ENCODE measurements at regions not wholly inside any gene's neighbourhood (a gene's known extent, or its start where the extent isn't known, plus 50 kb on each side); places are given as distances from the start of the nearest gene placed in this dataset.
A peak's percentile ranks its signal among the peaks of the same experiment; 100 is the strongest.

DNA sequence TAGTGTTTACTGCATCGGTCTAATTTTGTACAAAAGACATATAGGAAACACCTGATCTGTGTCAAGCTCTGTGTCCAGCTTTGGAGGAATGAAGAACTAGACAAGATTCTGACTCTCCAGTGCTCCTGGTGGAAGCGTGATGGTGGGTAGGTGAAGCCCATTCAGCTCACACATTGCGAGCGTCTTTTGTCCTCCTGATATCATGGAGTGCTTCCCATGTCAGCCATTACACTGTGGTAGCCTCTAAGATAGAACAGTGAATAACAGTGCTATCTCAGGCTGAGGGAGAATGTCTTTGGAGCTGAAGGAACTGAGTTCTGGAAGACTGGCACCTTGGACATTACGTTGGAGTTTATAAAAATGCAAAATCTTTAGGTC lies 350.2 kb downstream of the CYRIA start:
- Histone ChIP-seq H3K4me3 (ENCODE audit: control insufficient read depth in 1 of 7, extremely low read depth in 1 of 7, insufficient read depth in 4 of 7, low read depth in 2 of 7, low read length in 6 of 7) (peak overlapping the region in 1 of 7 experiments; percentile 14), H3K9me3 (ENCODE audit: control extremely low read depth in 1 of 5, control insufficient read depth in 4 of 5, insufficient read depth in 2 of 5, low read depth in 1 of 5, low read length in 4 of 5) (no peaks in the 10 kb centered on the region), H3K36me3 (ENCODE audit: control insufficient read depth in 4 of 4, insufficient read depth in 4 of 4, low read length in 3 of 4) (no peaks in the 10 kb centered on the region), H3K27me3 (replicated peaks in 2 of 5; ENCODE audit: control insufficient read depth in 4 of 5, insufficient read depth in 5 of 5, low read length in 4 of 5) (no peaks in the 10 kb centered on the region), H3K27ac (ENCODE audit: insufficient read depth in 1 of 2, low read depth in 1 of 2, low read length in 2 of 2, poor library complexity in 1 of 2, severe bottlenecking in 2 of 2) (no peak overlapping the region), H3K4me1 (ENCODE audit: control extremely low read depth in 1 of 4, control insufficient read depth in 4 of 4, insufficient read depth in 4 of 4, low read length in 3 of 4) (peaks cover 5 to 70% (median 56%) of the 10 kb centered on the region in 4 experiments)
- WGBS (ENCODE audit: insufficient coverage), result 57% methylated on average over 3 of the region's 5 CpGs
- DNase-seq, result no peak
- CTCF ChIA-PET, result interaction anchor here (1.0 to 1.5 kb wide), 3 partner anchors 10 to 372 kb away, joined by 3 to 4 read pairs (median 3); no protein-coding TSS in a partner anchor
- POLR2A ChIA-PET, result no interaction called here

DNA sequence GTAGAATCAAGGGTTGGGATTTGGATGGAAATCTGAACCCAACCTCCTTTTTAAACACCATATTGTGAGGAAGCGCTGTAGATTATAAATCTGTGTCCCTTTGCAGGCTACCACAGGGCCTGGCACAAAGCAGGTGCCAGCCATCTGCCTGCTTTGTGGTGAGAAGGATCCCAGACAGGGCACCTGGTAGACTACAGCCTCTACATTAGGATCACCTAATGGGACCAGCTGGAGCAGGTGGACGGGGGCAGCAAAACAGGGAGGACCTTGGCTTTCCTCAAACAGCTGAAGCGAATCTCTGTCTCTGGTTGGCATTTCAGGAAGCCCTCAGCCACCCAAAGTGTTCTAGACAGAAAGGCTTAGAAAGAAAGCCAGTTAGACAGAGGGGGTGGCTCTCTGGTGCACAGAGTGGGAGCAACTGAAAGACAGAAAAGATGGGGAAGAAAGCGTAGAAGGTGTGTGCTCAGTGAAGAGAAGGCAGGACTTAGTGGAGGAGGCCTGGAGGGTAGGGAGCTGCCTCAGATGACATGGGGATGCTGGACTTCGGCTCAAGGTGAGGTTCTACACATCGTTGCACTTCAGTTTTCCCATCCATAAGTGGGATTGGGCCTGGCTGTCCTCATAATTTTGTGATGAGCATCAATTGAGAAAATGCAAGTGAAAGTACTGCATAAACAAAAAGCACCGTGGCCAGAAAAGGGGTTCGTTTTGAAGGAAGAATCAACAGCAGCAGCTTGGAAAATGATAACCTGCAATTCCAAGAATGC lies 350.8 kb downstream of the CYRIA start:
- Histone ChIP-seq H3K27me3 (replicated peaks in 2 of 5; ENCODE audit: control insufficient read depth in 4 of 5, insufficient read depth in 5 of 5, low read length in 4 of 5) (no peaks in the 10 kb centered on the region), H3K27ac (ENCODE audit: insufficient read depth in 1 of 2, low read depth in 1 of 2, low read length in 2 of 2, poor library complexity in 1 of 2, severe bottlenecking in 2 of 2) (no peak overlapping the region), H3K4me1 (ENCODE audit: control extremely low read depth in 1 of 4, control insufficient read depth in 4 of 4, insufficient read depth in 4 of 4, low read length in 3 of 4) (peaks cover 5 to 66% (median 56%) of the 10 kb centered on the region in 4 experiments), H3K9me3 (ENCODE audit: control extremely low read depth in 1 of 5, control insufficient read depth in 4 of 5, insufficient read depth in 2 of 5, low read depth in 1 of 5, low read length in 4 of 5) (no peaks in the 10 kb centered on the region), H3K4me3 (ENCODE audit: control insufficient read depth in 1 of 7, extremely low read depth in 1 of 7, insufficient read depth in 4 of 7, low read depth in 2 of 7, low read length in 6 of 7) (peak overlapping the region in 1 of 7 experiments; percentile 14), H3K36me3 (ENCODE audit: control insufficient read depth in 4 of 4, insufficient read depth in 4 of 4, low read length in 3 of 4) (no peaks in the 10 kb centered on the region)
- POLR2A ChIA-PET, result no interaction called here
- no peak for DNase-seq
- 78% methylated on average over 8 of the region's 8 CpGs for WGBS (ENCODE audit: insufficient coverage)
- CTCF ChIA-PET, result interaction anchor here (0.8 to 1.5 kb wide), 5 partner anchors 11 to 375 kb away, joined by 3 to 4 read pairs (median 3); partner anchors contain the start of gene MYCN

DNA sequence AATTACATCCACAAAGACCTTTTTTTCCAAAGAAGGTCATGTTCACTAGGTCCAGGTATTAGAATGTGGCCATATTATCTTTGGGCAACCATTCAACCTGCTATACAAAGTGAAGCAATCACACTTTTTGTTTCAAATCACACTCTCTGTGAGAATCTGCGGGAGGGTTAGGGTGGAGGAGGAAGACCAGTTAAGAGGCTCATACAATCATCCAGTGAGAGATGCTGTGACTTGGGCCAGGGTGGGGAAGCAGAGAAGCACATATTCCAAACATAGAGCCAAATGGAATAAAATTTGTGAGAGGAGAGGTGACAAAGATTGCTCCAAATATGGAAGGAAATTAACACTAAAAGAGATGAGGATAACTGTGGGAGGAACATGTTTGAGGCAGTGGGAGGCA lies 351.6 kb downstream of the CYRIA start:
- CTCF ChIA-PET, result interaction anchor here (0.8 to 1.2 kb wide), 3 partner anchors 15 to 374 kb away, joined by 3 read pairs; partner anchors contain the start of gene MYCN
- POLR2A ChIA-PET, result no interaction called here
- WGBS (ENCODE audit: insufficient coverage), result no CpG with 5 or more reads among the region's 1 CpG

DNA sequence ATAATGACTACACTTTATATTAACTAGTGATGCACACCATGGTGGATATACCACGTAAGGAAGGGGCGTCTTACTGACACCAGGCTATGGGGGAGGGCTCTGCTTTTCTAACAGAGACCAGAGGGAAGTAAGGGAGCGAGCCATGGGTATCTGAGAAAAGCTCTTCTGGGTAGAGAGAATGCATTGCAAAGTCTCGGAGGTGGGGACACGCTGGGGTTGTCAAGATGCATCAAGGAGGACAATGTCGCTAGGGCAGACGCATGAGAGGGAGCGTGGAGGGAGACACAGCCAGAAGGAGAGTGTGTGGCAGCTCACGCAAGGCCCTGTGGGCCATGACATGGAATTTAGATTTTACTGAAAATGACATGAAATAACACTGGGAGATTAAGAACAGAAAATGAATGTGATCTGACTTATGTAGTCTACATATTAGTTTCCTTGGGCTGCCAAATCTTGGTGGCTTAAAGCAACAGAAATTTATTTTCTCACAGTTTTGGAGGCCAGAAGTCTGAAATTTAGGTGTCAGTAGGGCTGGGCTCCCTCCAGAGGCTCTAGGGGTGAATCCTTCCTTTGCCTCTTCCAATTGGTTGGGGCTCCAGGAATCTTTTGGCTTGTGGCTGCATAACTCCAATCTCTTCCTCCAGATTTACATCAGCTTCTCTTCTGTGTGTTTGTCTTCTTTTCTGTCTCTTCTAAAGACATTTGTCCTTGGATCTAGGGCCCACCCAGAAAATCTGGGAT lies 352.2 kb downstream of the CYRIA start:
- WGBS (ENCODE audit: insufficient coverage), result 98% methylated on average over 9 of the region's 9 CpGs
- POLR2A ChIA-PET, result no interaction called here

More for the DNA sequence above, 351.6 kb downstream of the CYRIA start:
- peaks cover 5 to 58% (median 49%) of the 10 kb centered on the region in 4 experiments for H3K4me1 ChIP-seq (ENCODE audit: control extremely low read depth in 1 of 4, control insufficient read depth in 4 of 4, insufficient read depth in 4 of 4, low read length in 3 of 4)
- no peaks in the 10 kb centered on the region for H3K27me3 ChIP-seq (replicated peaks in 2 of 5; ENCODE audit: control insufficient read depth in 4 of 5, insufficient read depth in 5 of 5, low read length in 4 of 5)
- no peak overlapping the region for H3K27ac ChIP-seq (ENCODE audit: insufficient read depth in 1 of 2, low read depth in 1 of 2, low read length in 2 of 2, poor library complexity in 1 of 2, severe bottlenecking in 2 of 2)
- no peaks in the 10 kb centered on the region for H3K36me3 ChIP-seq (ENCODE audit: control insufficient read depth in 4 of 4, insufficient read depth in 4 of 4, low read length in 3 of 4)
- H3K4me3 ChIP-seq (ENCODE audit: control insufficient read depth in 1 of 7, extremely low read depth in 1 of 7, insufficient read depth in 4 of 7, low read depth in 2 of 7, low read length in 6 of 7), result no peak overlapping the region
- H3K9me3 ChIP-seq (ENCODE audit: control extremely low read depth in 1 of 5, control insufficient read depth in 4 of 5, insufficient read depth in 2 of 5, low read depth in 1 of 5, low read length in 4 of 5), result no peaks in the 10 kb centered on the region
- DNase-seq, result no peak

DNA sequence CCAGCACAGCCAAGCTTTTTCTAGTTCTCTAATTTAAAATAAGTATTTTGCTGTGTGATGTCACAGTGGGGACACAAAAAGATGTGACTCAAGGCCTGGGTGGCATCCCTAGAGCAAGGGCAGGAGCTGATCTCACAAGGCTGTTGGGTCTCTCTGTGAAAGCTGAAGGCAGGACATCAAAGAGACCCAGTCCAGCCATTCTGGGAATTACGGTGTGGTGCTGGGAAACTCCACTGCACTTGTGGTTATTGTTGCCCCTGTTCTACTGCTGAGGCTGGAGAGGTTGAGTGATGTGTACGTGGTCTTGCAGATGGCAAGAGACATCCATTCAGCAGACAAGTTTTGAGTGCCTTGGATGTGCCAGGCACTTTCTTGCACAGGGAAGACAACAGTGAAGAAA lies 352.9 kb downstream of the CYRIA start:
- POLR2A ChIA-PET, result no interaction called here
- Histone ChIP-seq H3K36me3 (ENCODE audit: control insufficient read depth in 4 of 4, insufficient read depth in 4 of 4, low read length in 3 of 4) (no peaks in the 10 kb centered on the region), H3K9me3 (ENCODE audit: control extremely low read depth in 1 of 5, control insufficient read depth in 4 of 5, insufficient read depth in 2 of 5, low read depth in 1 of 5, low read length in 4 of 5) (peaks cover 0 to 7% (median 0%) of the 10 kb centered on the region in 5 experiments), H3K27me3 (replicated peaks in 2 of 5; ENCODE audit: control insufficient read depth in 4 of 5, insufficient read depth in 5 of 5, low read length in 4 of 5) (no peaks in the 10 kb centered on the region), H3K27ac (ENCODE audit: insufficient read depth in 1 of 2, low read depth in 1 of 2, low read length in 2 of 2, poor library complexity in 1 of 2, severe bottlenecking in 2 of 2) (no peak overlapping the region), H3K4me3 (ENCODE audit: control insufficient read depth in 1 of 7, extremely low read depth in 1 of 7, insufficient read depth in 4 of 7, low read depth in 2 of 7, low read length in 6 of 7) (no peak overlapping the region), H3K4me1 (ENCODE audit: control extremely low read depth in 1 of 4, control insufficient read depth in 4 of 4, insufficient read depth in 4 of 4, low read length in 3 of 4) (peaks cover 5 to 46% (median 37%) of the 10 kb centered on the region in 4 experiments)
- DNase-seq, result no peak
- CTCF ChIA-PET, result interaction anchor here (1.0 to 1.3 kb wide), 3 partner anchors 10 to 78 kb away, joined by 3 to 4 read pairs (median 3); no protein-coding TSS in a partner anchor
- 100% methylated on average over 2 of the region's 2 CpGs for WGBS (ENCODE audit: insufficient coverage)

More for the DNA sequence above, 352.2 kb downstream of the CYRIA start:
- CTCF ChIA-PET, result interaction anchor here (1.2 to 1.3 kb wide), 2 partner anchors 9 to 16 kb away, joined by 3 read pairs; no protein-coding TSS in a partner anchor
- Histone ChIP-seq H3K4me1 (ENCODE audit: control extremely low read depth in 1 of 4, control insufficient read depth in 4 of 4, insufficient read depth in 4 of 4, low read length in 3 of 4) (peaks cover 5 to 53% (median 44%) of the 10 kb centered on the region in 4 experiments), H3K27me3 (replicated peaks in 2 of 5; ENCODE audit: control insufficient read depth in 4 of 5, insufficient read depth in 5 of 5, low read length in 4 of 5) (no peaks in the 10 kb centered on the region), H3K27ac (ENCODE audit: insufficient read depth in 1 of 2, low read depth in 1 of 2, low read length in 2 of 2, poor library complexity in 1 of 2, severe bottlenecking in 2 of 2) (no peak overlapping the region), H3K36me3 (ENCODE audit: control insufficient read depth in 4 of 4, insufficient read depth in 4 of 4, low read length in 3 of 4) (no peaks in the 10 kb centered on the region), H3K9me3 (ENCODE audit: control extremely low read depth in 1 of 5, control insufficient read depth in 4 of 5, insufficient read depth in 2 of 5, low read depth in 1 of 5, low read length in 4 of 5) (peaks cover 0 to 5% (median 0%) of the 10 kb centered on the region in 5 experiments), H3K4me3 (ENCODE audit: control insufficient read depth in 1 of 7, extremely low read depth in 1 of 7, insufficient read depth in 4 of 7, low read depth in 2 of 7, low read length in 6 of 7) (no peak overlapping the region)
- DNase-seq, result no peak

DNA sequence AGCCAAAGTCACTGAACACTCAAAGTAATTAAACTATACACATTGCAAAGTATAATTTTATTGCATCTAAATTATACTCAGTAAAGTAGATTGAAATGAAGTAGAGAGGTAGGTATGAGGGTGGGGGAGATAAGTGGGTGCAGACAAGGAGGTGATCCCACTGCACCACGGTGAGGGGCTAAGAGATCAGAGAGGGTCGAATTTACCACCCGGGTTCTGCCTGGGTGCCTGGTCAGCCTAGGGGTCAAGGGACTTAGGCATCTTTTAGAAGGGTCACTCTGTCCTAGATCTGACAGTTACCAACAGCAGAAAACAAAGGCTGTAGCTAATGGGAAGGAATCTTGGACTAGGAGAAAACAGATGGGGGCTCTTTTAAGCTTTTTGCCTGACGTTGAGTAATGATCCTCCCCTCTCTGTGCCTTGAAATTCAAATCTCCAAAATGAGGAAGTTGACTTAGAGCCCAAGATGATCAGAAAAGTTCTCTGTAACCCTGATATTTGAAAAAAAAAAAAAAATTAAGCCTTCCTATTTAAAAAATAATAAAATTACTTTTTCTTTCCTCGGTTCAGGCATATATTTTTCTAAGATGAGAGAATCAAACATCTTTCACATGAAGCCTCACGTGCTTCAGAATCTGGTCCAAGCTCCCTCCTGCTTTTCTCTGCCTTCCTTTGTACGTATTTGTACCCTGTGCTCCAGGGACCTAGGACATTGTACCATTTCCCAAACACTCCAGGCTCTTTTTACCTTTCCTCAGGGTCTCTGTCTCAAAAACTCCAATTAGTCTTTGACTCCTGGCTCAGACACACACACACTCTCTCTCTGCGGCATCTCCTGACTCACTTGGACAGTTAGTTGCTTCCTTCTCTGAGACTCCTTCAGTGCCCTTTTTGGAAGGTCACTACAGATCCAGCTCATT lies 353.9 kb downstream of the CYRIA start:
- ChIA-PET CTCF (interaction anchor here (0.6 to 1.5 kb wide), 9 partner anchors 9 to 89 kb away, joined by 3 to 4 read pairs (median 3); no protein-coding TSS in a partner anchor), POLR2A (interaction anchor here (0.7 kb wide), 1 partner anchor 89 kb away, joined by 4 read pairs; no protein-coding TSS in a partner anchor)
- Histone ChIP-seq H3K4me1 (ENCODE audit: control extremely low read depth in 1 of 4, control insufficient read depth in 4 of 4, insufficient read depth in 4 of 4, low read length in 3 of 4) (peaks cover 5 to 37% (median 29%) of the 10 kb centered on the region in 4 experiments), H3K4me3 (ENCODE audit: control insufficient read depth in 1 of 7, extremely low read depth in 1 of 7, insufficient read depth in 4 of 7, low read depth in 2 of 7, low read length in 6 of 7) (no peak overlapping the region), H3K27ac (ENCODE audit: insufficient read depth in 1 of 2, low read depth in 1 of 2, low read length in 2 of 2, poor library complexity in 1 of 2, severe bottlenecking in 2 of 2) (no peak overlapping the region), H3K9me3 (ENCODE audit: control extremely low read depth in 1 of 5, control insufficient read depth in 4 of 5, insufficient read depth in 2 of 5, low read depth in 1 of 5, low read length in 4 of 5) (peaks cover 0 to 7% (median 0%) of the 10 kb centered on the region in 5 experiments), H3K36me3 (ENCODE audit: control insufficient read depth in 4 of 4, insufficient read depth in 4 of 4, low read length in 3 of 4) (no peaks in the 10 kb centered on the region), H3K27me3 (replicated peaks in 2 of 5; ENCODE audit: control insufficient read depth in 4 of 5, insufficient read depth in 5 of 5, low read length in 4 of 5) (no peaks in the 10 kb centered on the region)
- 57% methylated on average over 8 of the region's 8 CpGs for WGBS (ENCODE audit: insufficient coverage)
- peak in 2 of 3 donors; percentile 78 to 84 for DNase-seq

Measured in common myeloid progenitor, CD34-positive (primary cell).